ENCODE measurements at regions not wholly inside any gene's neighbourhood (a gene's known extent, or its start where the extent isn't known, plus 50 kb on each side); places are given as distances from the start of the nearest gene placed in this dataset.
"Not testable (repeated sequence)": the region's sequence is repeated elsewhere in the genome, so short reads cannot be mapped to it uniquely, and the experiment has no call there.

GRCh38 chr2:121059651-121060649 lies 225.1 kb downstream of the TFCP2L1 start:
- no peak for DNase-seq

- no peak for DNase-seq
Observed at GRCh38 chr2:121061633-121062032, 223.4 kb downstream of the TFCP2L1 start.

GRCh38 chr2:121063471-121063870 lies 221.5 kb downstream of the TFCP2L1 start:
- DNase-seq = no peak

- DNase-seq = peak in 2 of 3 experiments; percentile 15 to 35
Observed at GRCh38 chr2:121064186-121064585, 220.8 kb downstream of the TFCP2L1 start.

- no peak for DNase-seq
Observed at GRCh38 chr2:121065239-121065638, 219.8 kb downstream of the TFCP2L1 start.

- no peak for DNase-seq
Observed at GRCh38 chr2:121066526-121066925, 218.5 kb downstream of the TFCP2L1 start.

GRCh38 chr2:121068851-121069250 lies 216.2 kb downstream of the TFCP2L1 start:
- DNase-seq = no peak

GRCh38 chr2:121069434-121069969 lies 215.5 kb downstream of the TFCP2L1 start:
- no peak for DNase-seq

- DNase-seq = not testable (repeated sequence)
Observed at GRCh38 chr2:121070061-121070460, 214.9 kb downstream of the TFCP2L1 start.

GRCh38 chr2:121071034-121071504 lies 213.9 kb downstream of the TFCP2L1 start:
- DNase-seq = peak; percentile 48 to 73 (median 50)

GRCh38 chr2:121072784-121073183 lies 212.2 kb downstream of the TFCP2L1 start:
- no peak for DNase-seq

- no peak for DNase-seq
Observed at GRCh38 chr2:121073320-121074210, 211.4 kb downstream of the TFCP2L1 start.

- DNase-seq = peak in 2 of 3 experiments; percentile 34 to 41
Observed at GRCh38 chr2:121074293-121074932, 210.6 kb downstream of the TFCP2L1 start.

GRCh38 chr2:121075006-121075551 lies 209.9 kb downstream of the TFCP2L1 start:
- peak in 2 of 3 experiments; percentile 82 to 93 for DNase-seq

GRCh38 chr2:121075641-121076497 lies 209.1 kb downstream of the TFCP2L1 start:
- peak in 2 of 3 experiments; percentile 72 to 73 for DNase-seq

GRCh38 chr2:121076498-121076820 lies 208.5 kb downstream of the TFCP2L1 start:
- no peak for DNase-seq

- DNase-seq = peak; percentile 19 to 35 (median 29)
Observed at GRCh38 chr2:121076885-121077549, 208.0 kb downstream of the TFCP2L1 start.

GRCh38 chr2:121078899-121079298 lies 206.1 kb downstream of the TFCP2L1 start:
- peak in 2 of 3 experiments; percentile 41 to 69 for DNase-seq

GRCh38 chr2:121080013-121080772 lies 204.8 kb downstream of the TFCP2L1 start:
- peak; percentile 54 to 84 (median 57) for DNase-seq

- DNase-seq = no peak
Observed at GRCh38 chr2:121081701-121082100, 203.3 kb downstream of the TFCP2L1 start.
